ENCODE measurements at regions not wholly inside any gene's neighbourhood (a gene's known extent, or its start where the extent isn't known, plus 50 kb on each side); places are given as distances from the start of the nearest gene placed in this dataset.

DNA sequence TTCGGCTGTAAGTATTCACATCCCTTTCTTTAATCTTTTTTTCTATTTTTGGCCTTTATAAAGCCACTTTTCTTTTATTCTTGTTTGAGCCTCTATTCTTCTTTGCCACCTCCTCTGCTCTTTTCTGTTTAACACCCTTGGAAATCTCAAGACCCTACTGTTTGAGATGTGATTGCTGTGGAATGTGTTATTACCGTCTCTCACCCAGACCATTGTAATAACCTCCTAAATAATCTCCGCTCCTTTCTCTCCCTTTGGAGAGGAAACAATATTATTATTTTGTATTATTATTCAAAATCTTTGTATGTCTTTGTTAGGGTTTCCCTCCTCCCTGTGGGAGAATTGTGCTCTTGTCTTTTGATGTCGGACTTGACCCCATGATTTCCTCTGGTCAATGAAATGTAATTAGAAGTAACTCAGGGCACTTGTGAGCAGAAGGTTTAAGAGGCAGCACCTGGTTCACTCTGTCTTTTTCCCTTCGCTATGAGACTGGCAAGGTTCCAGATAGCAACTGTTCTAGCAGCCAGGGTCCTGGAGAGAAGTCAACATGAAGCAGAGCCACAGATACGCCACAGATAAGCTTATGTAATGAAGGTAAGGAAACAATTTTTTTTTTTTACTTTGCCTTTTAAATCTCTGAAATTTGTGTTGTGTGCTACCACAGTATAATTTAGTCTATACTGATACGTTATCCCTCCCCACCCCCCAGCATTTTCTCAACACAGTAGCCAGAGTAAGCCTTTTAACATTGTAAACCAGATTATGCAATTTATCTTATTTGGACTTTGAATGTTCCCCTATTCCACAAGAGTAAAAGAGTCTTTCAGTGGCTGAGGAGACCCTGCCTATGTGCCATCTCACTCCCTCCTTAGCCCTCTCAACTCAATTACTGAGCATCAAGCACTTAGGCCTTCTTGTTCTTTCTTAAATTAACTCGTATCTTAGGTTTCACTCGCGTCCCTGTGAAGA lies 601.2 kb upstream of the ZNF804A start:
- TF ChIP-seq USF1 (IDR thresholded peaks at IDR 0.05) (no peak), TAF1 (IDR thresholded peaks at IDR 0.05; ENCODE audit: low read depth) (no peak), CEBPB (IDR thresholded peaks at IDR 0.05) (no peak), ZBTB7A (IDR thresholded peaks at IDR 0.05; ENCODE audit: low read depth) (no peak), TEAD4 (IDR thresholded peaks at IDR 0.05) (0 out of 2 replicates have a peak, but pooled peaks have one; percentile 13), YY1 (IDR thresholded peaks at IDR 0.05; ENCODE audit: low read depth) (no peak), EP300 (IDR thresholded peaks at IDR 0.05; ENCODE audit: borderline replicate concordance) (no peak; the same call in 1 of the 2 replicates), RAD21 (IDR thresholded peaks at IDR 0.05; ENCODE audit: low read depth) (no peak), FOXM1 (IDR thresholded peaks at IDR 0.05; ENCODE audit: borderline replicate concordance, low read depth) (no peak), TCF12 (IDR thresholded peaks at IDR 0.05; ENCODE audit: low read depth) (peak; percentile 36; the same call in 1 of the 2 replicates), EGR1 (IDR thresholded peaks at IDR 0.05) (no peak), CREB1 (IDR thresholded peaks at IDR 0.05; ENCODE audit: low read depth) (no peak), REST (IDR thresholded peaks at IDR 0.05; ENCODE audit: low read depth) (no peak), NFIC (IDR thresholded peaks at IDR 0.05) (peak; percentile 83)
- TF ChIP-seq, protein P1, sequence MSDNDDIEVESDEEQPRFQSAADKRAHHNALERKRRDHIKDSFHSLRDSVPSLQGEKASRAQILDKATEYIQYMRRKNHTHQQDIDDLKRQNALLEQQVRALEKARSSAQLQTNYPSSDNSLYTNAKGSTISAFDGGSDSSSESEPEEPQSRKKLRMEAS (IDR thresholded peaks at IDR 0.05), result no peak

DNA sequence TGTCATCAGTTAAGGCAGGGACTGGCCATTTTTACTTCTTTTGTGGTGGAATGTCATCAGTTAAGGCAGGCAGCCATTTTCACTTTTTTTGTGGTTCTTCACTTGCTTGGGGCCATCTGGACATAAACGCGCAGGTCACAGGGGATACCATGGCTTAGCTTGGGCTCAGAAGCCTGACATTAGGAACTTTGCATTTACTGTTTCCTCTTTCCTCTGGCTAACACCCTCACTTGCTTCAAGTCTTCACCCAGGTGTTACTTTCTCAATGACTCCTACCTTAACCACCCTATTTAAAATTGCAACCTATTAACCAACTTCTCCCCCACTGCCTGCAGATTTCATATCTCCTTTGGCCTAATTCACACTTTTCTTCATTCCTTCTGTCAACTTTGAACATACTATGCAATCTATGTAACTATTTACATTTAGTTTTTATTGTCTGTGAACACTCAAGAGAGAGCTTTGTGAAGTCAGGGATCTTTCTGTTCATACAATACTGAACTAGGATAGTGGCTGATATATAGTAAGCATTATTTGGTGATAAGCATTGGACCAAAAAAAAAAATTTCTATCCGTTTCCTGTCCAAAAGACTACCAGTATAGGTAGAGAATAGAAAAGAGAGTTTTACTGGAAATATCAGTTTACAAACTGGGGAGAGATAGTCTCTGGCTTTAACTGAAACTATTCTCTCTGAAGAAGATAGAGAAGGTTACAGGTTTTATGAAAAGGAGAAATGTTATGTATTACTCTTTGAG lies 600.1 kb upstream of the ZNF804A start:
- no peak for TF ChIP-seq TAF1 (IDR thresholded peaks at IDR 0.05; ENCODE audit: low read depth)
- TF ChIP-seq TCF12 (IDR thresholded peaks at IDR 0.05; ENCODE audit: low read depth), result no peak
- TF ChIP-seq CREB1 (IDR thresholded peaks at IDR 0.05; ENCODE audit: low read depth), result no peak
- TF ChIP-seq EGR1 (IDR thresholded peaks at IDR 0.05), result no peak
- no peak for TF ChIP-seq REST (IDR thresholded peaks at IDR 0.05; ENCODE audit: low read depth)
- no peak for TF ChIP-seq FOXM1 (IDR thresholded peaks at IDR 0.05; ENCODE audit: borderline replicate concordance, low read depth)
- TF ChIP-seq RAD21 (IDR thresholded peaks at IDR 0.05; ENCODE audit: low read depth), result no peak
- TF ChIP-seq YY1 (IDR thresholded peaks at IDR 0.05; ENCODE audit: low read depth), result no peak
- no peak for TF ChIP-seq TEAD4 (IDR thresholded peaks at IDR 0.05)
- no peak for TF ChIP-seq NFIC (IDR thresholded peaks at IDR 0.05)
- TF ChIP-seq, protein P1 (IDR thresholded peaks at IDR 0.05), result no peak
- no peak for TF ChIP-seq EP300 (IDR thresholded peaks at IDR 0.05; ENCODE audit: borderline replicate concordance)
- no peak for TF ChIP-seq CEBPB (IDR thresholded peaks at IDR 0.05)

GRCh38 chr2:183998797-183999190 lies 599.5 kb upstream of the ZNF804A start:
- TF ChIP-seq TEAD4 (IDR thresholded peaks at IDR 0.05) (peak; percentile 54; the same call in 1 of the 2 replicates), NFIC (IDR thresholded peaks at IDR 0.05) (0 out of 2 replicates have a peak, but pooled peaks have one; percentile 29), ZBTB7A (IDR thresholded peaks at IDR 0.05; ENCODE audit: low read depth) (no peak), FOXM1 (IDR thresholded peaks at IDR 0.05; ENCODE audit: borderline replicate concordance, low read depth) (0 out of 2 replicates have a peak, but pooled peaks have one; percentile 25), EP300 (IDR thresholded peaks at IDR 0.05; ENCODE audit: borderline replicate concordance) (peak; percentile 64; the same call in 1 of the 2 replicates), CREB1 (IDR thresholded peaks at IDR 0.05; ENCODE audit: low read depth) (no peak), TAF1 (IDR thresholded peaks at IDR 0.05; ENCODE audit: low read depth) (no peak), TCF12 (IDR thresholded peaks at IDR 0.05; ENCODE audit: low read depth) (peak; percentile 40; the same call in 1 of the 2 replicates), CEBPB (IDR thresholded peaks at IDR 0.05) (peak; percentile 91)
- TF ChIP-seq, protein P1 (IDR thresholded peaks at IDR 0.05), result no peak

- TF ChIP-seq REST (IDR thresholded peaks at IDR 0.05; ENCODE audit: low read depth) (no peak), NFIC (IDR thresholded peaks at IDR 0.05) (no peak), TEAD4 (IDR thresholded peaks at IDR 0.05) (no peak), RAD21 (IDR thresholded peaks at IDR 0.05; ENCODE audit: low read depth) (no peak)
Observed at GRCh38 chr2:184004289-184004947, 593.9 kb upstream of the ZNF804A start.
